Upper lobe of left lung (tissue), 6 donors: ENCODE measurements at regions not wholly inside any gene's neighbourhood (a gene's known extent, or its start where the extent isn't known, plus 50 kb on each side); places are given as distances from the start of the nearest gene placed in this dataset.

ENCODE experiments used
- ATAC-seq, 2 donors: fragments of 200-7000 bp; cut with Tn5 transposase; one replicate each; pipeline ENCODE4 v1.9.1; 2022; ENCODE audit warnings: mild to moderate bottlenecking in 2 of 2, moderate library complexity in 2 of 2; ENCODE audit not compliant: low FRiP score in 2 of 2
- DNase-seq, 2 donors: peaks; one replicate each; pipeline ENCODE4 v3.0.0-alpha.2; 2019 to 2020
- H3K27ac ChIP-seq, 4 donors: fragments of 200-600 bp; sonication (generic); one replicate each; pipeline ENCODE4 v1.5.1; 2016 to 2019
- H3K27me3 ChIP-seq, 4 donors: fragments of 200-600 bp; sonication (generic); one replicate each; pipeline ENCODE4 v1.5.1; 2017 to 2019
- H3K36me3 ChIP-seq, 4 donors: fragments of 200-600 bp; sonication (generic); one replicate each; pipeline ENCODE4 v1.5.1; 2016 to 2019
- H3K4me1 ChIP-seq, 4 donors: fragments of 200-600 bp; sonication (generic); one replicate each; pipeline ENCODE4 v1.5.1; 2018 to 2019
- H3K4me3 ChIP-seq, 4 donors: fragments of 200-600 bp; sonication (generic); one replicate each; pipeline ENCODE4 v1.5.1; 2017 to 2019; ENCODE audit warnings: mild to moderate bottlenecking in 2 of 4, moderate library complexity in 1 of 4
- H3K9me3 ChIP-seq, 4 donors: fragments of 200-600 bp; sonication (generic); one replicate each; pipeline ENCODE4 v1.5.1; 2018 to 2019
- EP300 ChIP-seq, 4 donors: sonication (generic); formaldehyde crosslinking; IDR thresholded peaks; one replicate each; pipeline ENCODE4 v1.5.1; 2017; ENCODE audit warnings: antibody characterized with exemption in 4 of 4, control low read depth in 2 of 4
- POLR2A ChIP-seq, 4 donors: fragments of 450-650 bp; IDR thresholded peaks; one replicate each; pipeline ENCODE4 v1.5.1; 2016 to 2017; ENCODE audit warnings: antibody characterized with exemption in 4 of 4, mild to moderate bottlenecking in 2 of 4
- POLR2AphosphoS5 ChIP-seq, 2 donors: sonication (generic); formaldehyde crosslinking; IDR thresholded peaks; one replicate each; pipeline ENCODE4 v1.5.1; 2017; ENCODE audit warnings: antibody characterized with exemption in 2 of 2
- WGBS, 2 donors: methylation state at CpG; one replicate each; pipeline ENCODE4 v1.1.5; 2017 to 2018; 5-methylcytosine and 5-hydroxymethylcytosine counted together
- TF ChIP-seq, protein P1 (sequence below), 6 experiments: fragments of 450-650 bp in 4 of 6; fragments of 200-600 bp in 2 of 6; sonication (generic) in 2 of 6; IDR thresholded peaks; one replicate each; pipeline ENCODE4 v1.5.1; 2016 to 2019; ENCODE audit warnings: antibody characterized with exemption in 6 of 6
- donor health status: DM: no; HTN: no; CAD: no; lungs with moderate emphysema.
- donor health status: DM: no; HTN: yes; CAD: no; lungs with severe emphysema.

DNA sequence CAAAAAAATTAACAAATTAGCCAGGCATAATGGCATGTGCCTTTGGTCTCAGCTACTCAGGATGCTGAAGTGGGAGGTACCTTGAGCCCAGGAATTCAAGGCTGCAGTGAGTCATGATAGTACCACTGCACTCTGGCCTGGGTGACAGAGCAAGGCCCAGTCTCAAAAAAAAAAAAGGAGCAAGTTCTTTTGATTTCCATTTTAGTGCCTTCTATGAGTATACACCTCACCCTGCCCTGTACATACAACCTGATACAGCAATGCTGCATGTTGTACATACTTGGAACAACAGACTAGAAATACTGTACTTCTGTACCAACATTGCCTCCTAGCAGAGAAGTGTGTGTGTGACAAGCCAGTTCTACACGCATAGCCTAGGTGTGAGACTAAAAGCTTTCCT is 97.3 kb upstream of the CARMIL1 start:
- ATAC-seq = peak in 1 of 2 donors; percentile 53
- WGBS, 2 donors = 80 to 94% methylated on average over 1 of the region's 1 CpG
- DNase-seq = no peak
- TF ChIP-seq POLR2AphosphoS5 (IDR thresholded peaks at IDR 0.05) (no peak), POLR2A (IDR thresholded peaks at IDR 0.05) (no peak)
- Histone ChIP-seq H3K36me3 (no peaks in the 10 kb centered on the region), H3K4me1 (peaks cover 10 to 28% (median 14%) of the 10 kb centered on the region in 4 donors), H3K27me3 (no peaks in the 10 kb centered on the region), H3K9me3 (no peaks in the 10 kb centered on the region), H3K4me3 (no peak overlapping the region), H3K27ac (no peak overlapping the region)

DNA sequence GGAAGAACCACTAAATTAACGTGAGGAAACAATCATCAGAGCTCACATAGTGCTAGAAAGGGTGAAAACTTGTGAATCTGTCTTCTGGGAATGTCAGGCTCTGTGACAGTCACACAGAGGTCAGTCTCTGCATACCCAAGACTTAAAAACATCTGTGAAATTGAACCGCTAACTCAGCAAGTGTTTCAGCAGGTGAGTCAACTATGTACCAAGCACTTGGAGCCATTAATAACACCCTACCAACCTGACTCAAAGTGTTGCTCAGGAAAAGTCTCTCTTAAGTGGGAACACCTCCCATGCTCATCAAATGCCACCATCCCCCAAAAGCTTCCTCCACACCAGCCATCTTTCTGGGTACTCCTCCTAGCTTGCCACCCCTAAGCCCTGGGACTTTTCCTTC is 92.3 kb upstream of the CARMIL1 start:
- 64 to 70% methylated on average over 2 of the region's 2 CpGs for WGBS, 2 donors
- no peak for ATAC-seq
- no peak for TF ChIP-seq POLR2AphosphoS5 (IDR thresholded peaks at IDR 0.05)
- no peak for TF ChIP-seq EP300 (IDR thresholded peaks at IDR 0.05)
- TF ChIP-seq, protein P1, sequence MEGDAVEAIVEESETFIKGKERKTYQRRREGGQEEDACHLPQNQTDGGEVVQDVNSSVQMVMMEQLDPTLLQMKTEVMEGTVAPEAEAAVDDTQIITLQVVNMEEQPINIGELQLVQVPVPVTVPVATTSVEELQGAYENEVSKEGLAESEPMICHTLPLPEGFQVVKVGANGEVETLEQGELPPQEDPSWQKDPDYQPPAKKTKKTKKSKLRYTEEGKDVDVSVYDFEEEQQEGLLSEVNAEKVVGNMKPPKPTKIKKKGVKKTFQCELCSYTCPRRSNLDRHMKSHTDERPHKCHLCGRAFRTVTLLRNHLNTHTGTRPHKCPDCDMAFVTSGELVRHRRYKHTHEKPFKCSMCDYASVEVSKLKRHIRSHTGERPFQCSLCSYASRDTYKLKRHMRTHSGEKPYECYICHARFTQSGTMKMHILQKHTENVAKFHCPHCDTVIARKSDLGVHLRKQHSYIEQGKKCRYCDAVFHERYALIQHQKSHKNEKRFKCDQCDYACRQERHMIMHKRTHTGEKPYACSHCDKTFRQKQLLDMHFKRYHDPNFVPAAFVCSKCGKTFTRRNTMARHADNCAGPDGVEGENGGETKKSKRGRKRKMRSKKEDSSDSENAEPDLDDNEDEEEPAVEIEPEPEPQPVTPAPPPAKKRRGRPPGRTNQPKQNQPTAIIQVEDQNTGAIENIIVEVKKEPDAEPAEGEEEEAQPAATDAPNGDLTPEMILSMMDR (IDR thresholded peaks at IDR 0.05) = no peak
- no peak for TF ChIP-seq POLR2A (IDR thresholded peaks at IDR 0.05)

GRCh38 chr6:25188232-25188631 is 90.9 kb upstream of the CARMIL1 start:
- H3K4me3 ChIP-seq = no peak overlapping the region
- H3K4me1 ChIP-seq = peaks cover 0 to 8% (median 0%) of the 10 kb centered on the region in 4 donors
- H3K9me3 ChIP-seq = no peaks in the 10 kb centered on the region
- WGBS, 2 donors = 78 to 86% methylated on average over 1 of the region's 1 CpG
- TF ChIP-seq EP300 (IDR thresholded peaks at IDR 0.05) (no peak), POLR2A (IDR thresholded peaks at IDR 0.05) (no peak), POLR2AphosphoS5 (IDR thresholded peaks at IDR 0.05) (no peak)
- TF ChIP-seq, protein P1 (IDR thresholded peaks at IDR 0.05) = no peak
- no peak overlapping the region for H3K27ac ChIP-seq
- DNase-seq (no peak), ATAC-seq (no peak)
- no peaks in the 10 kb centered on the region for H3K36me3 ChIP-seq
- H3K27me3 ChIP-seq = no peaks in the 10 kb centered on the region

More for the DNA sequence above, 92.3 kb upstream of the CARMIL1 start:
- H3K27ac ChIP-seq = no peak overlapping the region
- no peak overlapping the region for H3K4me3 ChIP-seq
- no peaks in the 10 kb centered on the region for H3K27me3 ChIP-seq
- no peaks in the 10 kb centered on the region for H3K36me3 ChIP-seq
- no peaks in the 10 kb centered on the region for H3K9me3 ChIP-seq
- H3K4me1 ChIP-seq = no peaks in the 10 kb centered on the region
- no peak for DNase-seq

DNA sequence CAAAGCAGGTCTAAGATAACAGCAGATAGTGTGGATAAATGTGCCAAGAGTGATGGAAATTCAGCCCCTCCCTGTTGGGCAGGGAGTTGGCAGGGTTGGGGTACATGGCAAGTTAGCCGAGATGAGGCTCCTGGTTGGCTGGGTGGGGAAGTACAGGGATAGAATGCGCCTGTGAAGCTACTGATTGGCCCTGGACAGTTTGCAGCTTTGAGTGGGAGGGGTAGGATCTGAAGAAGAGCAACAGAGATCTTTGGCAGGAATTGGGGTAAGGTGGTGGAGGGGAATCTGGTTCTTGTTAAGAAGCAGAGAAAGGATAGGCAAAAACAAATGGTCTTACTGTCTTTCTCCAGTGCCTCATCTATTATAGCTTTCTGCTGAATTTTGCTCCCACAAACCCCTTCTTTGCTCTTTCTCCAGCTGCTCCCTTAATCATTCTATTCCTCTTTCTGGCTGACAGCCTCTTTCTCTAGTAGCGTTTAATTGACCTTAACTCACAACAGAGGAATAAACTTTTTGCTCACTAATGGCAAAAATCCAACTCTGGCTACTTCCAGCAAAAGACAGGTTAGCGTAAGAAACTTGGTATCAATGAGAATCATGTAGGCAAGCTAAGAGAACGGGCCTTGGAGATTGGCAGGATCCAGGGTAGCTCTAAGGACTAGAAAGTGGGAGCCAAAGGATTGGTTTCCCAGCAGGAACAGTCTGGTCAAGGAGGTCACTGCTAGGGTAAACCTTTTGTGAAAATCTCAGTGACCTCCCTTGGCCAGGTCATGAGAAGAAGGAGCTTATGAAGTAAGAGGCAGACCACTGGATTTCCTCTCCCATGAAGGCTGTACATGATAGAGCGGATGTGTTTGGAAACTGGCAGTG is 86.3 kb upstream of the CARMIL1 start:
- no peaks in the 10 kb centered on the region for H3K36me3 ChIP-seq
- peak; percentile 69 to 80 for ATAC-seq
- 66 to 85% methylated on average over 6 of the region's 6 CpGs for WGBS, 2 donors
- H3K4me3 ChIP-seq = no peak overlapping the region
- H3K27me3 ChIP-seq = no peaks in the 10 kb centered on the region
- TF ChIP-seq POLR2AphosphoS5 (IDR thresholded peaks at IDR 0.05) (peak in 1 of 2 donors; percentile 24), POLR2A (IDR thresholded peaks at IDR 0.05) (no peak), EP300 (IDR thresholded peaks at IDR 0.05) (peak in 1 of 4 donors; percentile 47)
- TF ChIP-seq, protein P1 (IDR thresholded peaks at IDR 0.05) = no peak
- no peaks in the 10 kb centered on the region for H3K9me3 ChIP-seq
- peak overlapping the region; percentile 48 to 70 (median 54) for H3K27ac ChIP-seq
- H3K4me1 ChIP-seq = peaks cover 0 to 13% (median 6%) of the 10 kb centered on the region in 4 donors
- no peak for DNase-seq

GRCh38 chr6:25193460-25194171 is 85.6 kb upstream of the CARMIL1 start:
- Histone ChIP-seq H3K27me3 (no peaks in the 10 kb centered on the region), H3K4me3 (no peak overlapping the region), H3K9me3 (no peaks in the 10 kb centered on the region), H3K36me3 (no peaks in the 10 kb centered on the region), H3K4me1 (peaks cover 0 to 13% (median 6%) of the 10 kb centered on the region in 4 donors), H3K27ac (peak overlapping the region in 2 of 4 donors; percentile 27 to 48)
- ATAC-seq (peak in 1 of 2 donors; percentile 85), DNase-seq (no peak)
- 48 to 50% methylated on average over 6 of the region's 6 CpGs for WGBS, 2 donors
- TF ChIP-seq EP300 (IDR thresholded peaks at IDR 0.05) (no peak), POLR2AphosphoS5 (IDR thresholded peaks at IDR 0.05) (no peak), POLR2A (IDR thresholded peaks at IDR 0.05) (no peak)
- TF ChIP-seq, protein P1 (IDR thresholded peaks at IDR 0.05) = no peak
